H9 (cell line): ENCODE measurements at regions not wholly inside any gene's neighbourhood (a gene's known extent, or its start where the extent isn't known, plus 50 kb on each side); places are given as distances from the start of the nearest gene placed in this dataset.

Experiments used
- DNase-seq: peaks from one replicate; pipeline ENCODE4 v3.0.0-alpha.2; 2017
- H2AFZ ChIP-seq: one replicate; pipeline ENCODE4 v1.6.1; 2013; ENCODE audit warnings: mild to moderate bottlenecking, low read length, control low read depth, moderate library complexity
- H2AK5ac ChIP-seq: 2 replicates; pipeline ENCODE4 v1.6.1; 2013; ENCODE audit warnings: low read length, control low read depth, mixed read lengths; ENCODE audit not compliant: insufficient read length
- H2BK120ac ChIP-seq: one replicate; pipeline ENCODE4 v1.6.1; 2013; ENCODE audit warnings: low read depth, mild to moderate bottlenecking, low read length, control low read depth, inconsistent platforms; ENCODE audit not compliant: poor library complexity, severe bottlenecking
- H2BK12ac ChIP-seq: 2 replicates; pipeline ENCODE4 v1.6.1; 2013; ENCODE audit warnings: low read length, control low read depth, mixed read lengths, low read depth; ENCODE audit not compliant: insufficient read length
- H2BK15ac ChIP-seq: 2 replicates; pipeline ENCODE4 v1.6.1; 2013; ENCODE audit warnings: low read depth, low read length, control low read depth
- H2BK20ac ChIP-seq: one replicate; pipeline ENCODE4 v1.6.1; 2013; ENCODE audit warnings: low read depth, mild to moderate bottlenecking, low read length, control low read depth, inconsistent platforms; ENCODE audit not compliant: poor library complexity, severe bottlenecking
- H2BK5ac ChIP-seq: 2 replicates; pipeline ENCODE4 v1.6.1; 2013; ENCODE audit warnings: low read length, control low read depth, mixed read lengths; ENCODE audit not compliant: insufficient read length
- H3K14ac ChIP-seq: 2 replicates; pipeline ENCODE4 v1.6.1; 2013; ENCODE audit warnings: low read length, control low read depth; ENCODE audit not compliant: insufficient read depth
- H3K18ac ChIP-seq: 2 replicates; pipeline ENCODE4 v1.6.1; 2013; ENCODE audit warnings: low read depth, mild to moderate bottlenecking, mixed read lengths, low read length, control low read depth; ENCODE audit not compliant: insufficient read length
- H3K23ac ChIP-seq: 2 replicates; pipeline ENCODE4 v1.6.1; 2013; ENCODE audit warnings: low read length, control low read depth, mixed read lengths, low read depth; ENCODE audit not compliant: insufficient read length
- H3K23me2 ChIP-seq: 2 replicates; pipeline ENCODE4 v1.6.1; 2013; ENCODE audit warnings: low read depth, mild to moderate bottlenecking, mixed read lengths, low read length, control low read depth; ENCODE audit not compliant: insufficient read length, poor library complexity, severe bottlenecking
- H3K27ac ChIP-seq: 2 replicates; pipeline ENCODE4 v1.5.1; 2013; ENCODE audit warnings: low read length, control low read depth, mixed read lengths, low read depth; ENCODE audit not compliant: insufficient read length
- H3K27me3 ChIP-seq: 2 replicates; pipeline ENCODE4 v1.6.1; 2013; ENCODE audit warnings: low read length, control low read depth, inconsistent platforms; ENCODE audit not compliant: insufficient read depth
- H3K4ac ChIP-seq: 2 replicates; pipeline ENCODE4 v1.6.1; 2013; ENCODE audit warnings: low read depth, mild to moderate bottlenecking, control low read depth, inconsistent platforms, low read length, moderate library complexity
- H3K4me1 ChIP-seq: 2 replicates; pipeline ENCODE4 v1.6.1; 2013; ENCODE audit warnings: low read length, control low read depth, inconsistent platforms; ENCODE audit not compliant: insufficient read depth
- H3K4me2 ChIP-seq: 2 replicates; pipeline ENCODE4 v1.6.1; 2013; ENCODE audit warnings: low read length, control low read depth, mixed read lengths; ENCODE audit not compliant: insufficient read length, insufficient read depth
- H3K56ac ChIP-seq: 2 replicates; pipeline ENCODE4 v1.6.1; 2013; ENCODE audit warnings: low read depth, mild to moderate bottlenecking, mixed read lengths, low read length, control low read depth; ENCODE audit not compliant: insufficient read length
- H3K79me1 ChIP-seq: 2 replicates; pipeline ENCODE4 v1.6.1; 2013; ENCODE audit warnings: low read depth, mild to moderate bottlenecking, moderate library complexity, low read length, control low read depth, inconsistent platforms; ENCODE audit not compliant: insufficient read depth, poor library complexity, severe bottlenecking
- H3K79me2 ChIP-seq: 2 replicates; pipeline ENCODE4 v1.6.1; 2013; ENCODE audit warnings: low read length, control low read depth, inconsistent platforms; ENCODE audit not compliant: insufficient read depth
- H3K9ac ChIP-seq: 2 replicates; pipeline ENCODE4 v1.6.1; 2013; ENCODE audit warnings: low read length, control low read depth, mixed read lengths; ENCODE audit not compliant: insufficient read length; ENCODE audit errors: extremely low read depth
- H3K9me3 ChIP-seq: one replicate; pipeline ENCODE4 v1.6.1; 2013; ENCODE audit warnings: low read depth, low read length, inconsistent platforms; ENCODE audit not compliant: control insufficient read depth
- H3T11ph ChIP-seq: one replicate; pipeline ENCODE4 v1.6.1; 2013; ENCODE audit warnings: mild to moderate bottlenecking, low read length, control low read depth, inconsistent platforms
- H4K20me1 ChIP-seq: one replicate; pipeline ENCODE4 v1.6.1; 2013; ENCODE audit not compliant: control insufficient read depth, insufficient read length, insufficient read depth
- H4K5ac ChIP-seq: 2 replicates; pipeline ENCODE4 v1.6.1; 2013; ENCODE audit warnings: low read depth, mild to moderate bottlenecking, mixed read lengths, low read length, control low read depth; ENCODE audit not compliant: insufficient read length
- H4K8ac ChIP-seq: replicated peaks from 2 replicates; pipeline ENCODE4 v1.6.1; 2013; ENCODE audit warnings: low read length, control low read depth, mixed read lengths, low read depth; ENCODE audit not compliant: insufficient read length
- H4K91ac ChIP-seq: 2 replicates; pipeline ENCODE4 v1.6.1; 2013; ENCODE audit warnings: low read depth, mild to moderate bottlenecking, moderate library complexity, mixed read lengths, low read length, control low read depth; ENCODE audit not compliant: insufficient read length
- H3K27ac Mint-ChIP-seq, 3 experiments: 2 replicates in 2 of 3; 3 replicates in 1 of 3; pipeline ENCODE4 v1.8.0; 2020 to 2021; ENCODE audit warnings: mixed read lengths in 3 of 3, mild to moderate bottlenecking in 1 of 3, moderate library complexity in 1 of 3
- H3K27me3 Mint-ChIP-seq: 2 replicates; pipeline ENCODE4 v1.8.0; 2021; ENCODE audit warnings: low read depth, mild to moderate bottlenecking, moderate library complexity, mixed read lengths
- H3K36me3 Mint-ChIP-seq, 3 experiments: 2 replicates in 2 of 3; 3 replicates in 1 of 3; pipeline ENCODE4 v1.8.0; 2020 to 2021; ENCODE audit warnings: low read depth in 3 of 3, mixed read lengths in 3 of 3; ENCODE audit not compliant: insufficient read depth in 1 of 3
- H3K4me1 Mint-ChIP-seq, 2 experiments: 2 replicates each; pipeline ENCODE4 v1.8.0; 2020; ENCODE audit warnings: mixed read lengths in 2 of 2
- H3K4me3 Mint-ChIP-seq, 2 experiments: 2 replicates in 1 of 2; 3 replicates in 1 of 2; pipeline ENCODE4 v1.8.0; 2020 to 2021; ENCODE audit warnings: mild to moderate bottlenecking in 2 of 2, mixed read lengths in 2 of 2, moderate library complexity in 1 of 2
- H3K9me3 Mint-ChIP-seq, 2 experiments: 2 replicates in 1 of 2; 3 replicates in 1 of 2; pipeline ENCODE4 v1.8.0; 2020; ENCODE audit warnings: mild to moderate bottlenecking in 2 of 2, mixed read lengths in 2 of 2, moderate library complexity in 1 of 2
- WGBS: extraction: QIAGEN DNeasy Blood & Tissue Kit; methylation state at CpG from one replicate; pipeline ENCODE4 v1.1.7; 2013; ENCODE audit warnings: missing lambda C conversion rate, low lambda C conversion rate, mixed read lengths; ENCODE audit not compliant: insufficient read length; ENCODE audit errors: extremely low coverage; 5-methylcytosine and 5-hydroxymethylcytosine counted together
- TF ChIP-seq, protein P1 (sequence below): fragments of 200-600 bp; sonication (generic); conservative IDR thresholded peaks from 3 replicates; pipeline ENCODE4 v1.8.0; 2021; ENCODE audit warnings: antibody characterized with exemption, mild to moderate bottlenecking

DNA sequence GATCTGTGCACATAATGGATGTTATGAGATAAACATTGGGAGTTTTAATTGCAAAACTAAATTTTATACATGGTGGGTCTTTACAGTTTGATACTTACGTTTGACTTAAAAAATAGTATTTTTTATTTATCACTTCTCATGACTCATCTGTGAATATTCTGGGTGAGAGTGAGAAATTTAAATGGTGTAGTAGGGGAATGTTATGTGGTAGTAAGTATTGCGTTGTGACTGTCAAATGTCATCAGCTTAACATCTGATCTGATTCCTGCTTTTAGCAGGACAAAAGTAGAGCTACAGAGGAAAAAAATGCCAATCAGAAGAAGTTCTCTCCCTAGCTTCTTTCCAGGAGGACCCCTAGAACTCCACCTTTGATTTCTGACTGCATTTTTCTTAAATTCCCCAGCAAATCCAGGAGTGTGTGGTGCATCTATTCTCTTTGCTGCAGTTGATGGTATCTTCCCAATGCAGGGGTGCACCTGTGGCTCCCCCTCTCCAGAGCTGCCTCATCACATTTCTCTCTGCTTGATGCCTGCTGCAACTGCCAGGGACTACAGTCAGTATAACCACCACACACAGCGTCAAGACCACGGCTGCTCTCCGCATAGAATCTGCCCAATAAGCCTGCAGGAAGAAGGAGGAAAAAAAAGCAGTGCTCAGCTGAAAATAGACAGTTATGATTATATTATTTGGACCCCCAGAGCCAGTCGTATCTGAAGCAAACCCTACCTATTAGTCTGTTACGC, 151.3 kb upstream of the THUMPD2 start:
- no peak overlapping the region for H3K4me2 ChIP-seq
- TF ChIP-seq, protein P1, sequence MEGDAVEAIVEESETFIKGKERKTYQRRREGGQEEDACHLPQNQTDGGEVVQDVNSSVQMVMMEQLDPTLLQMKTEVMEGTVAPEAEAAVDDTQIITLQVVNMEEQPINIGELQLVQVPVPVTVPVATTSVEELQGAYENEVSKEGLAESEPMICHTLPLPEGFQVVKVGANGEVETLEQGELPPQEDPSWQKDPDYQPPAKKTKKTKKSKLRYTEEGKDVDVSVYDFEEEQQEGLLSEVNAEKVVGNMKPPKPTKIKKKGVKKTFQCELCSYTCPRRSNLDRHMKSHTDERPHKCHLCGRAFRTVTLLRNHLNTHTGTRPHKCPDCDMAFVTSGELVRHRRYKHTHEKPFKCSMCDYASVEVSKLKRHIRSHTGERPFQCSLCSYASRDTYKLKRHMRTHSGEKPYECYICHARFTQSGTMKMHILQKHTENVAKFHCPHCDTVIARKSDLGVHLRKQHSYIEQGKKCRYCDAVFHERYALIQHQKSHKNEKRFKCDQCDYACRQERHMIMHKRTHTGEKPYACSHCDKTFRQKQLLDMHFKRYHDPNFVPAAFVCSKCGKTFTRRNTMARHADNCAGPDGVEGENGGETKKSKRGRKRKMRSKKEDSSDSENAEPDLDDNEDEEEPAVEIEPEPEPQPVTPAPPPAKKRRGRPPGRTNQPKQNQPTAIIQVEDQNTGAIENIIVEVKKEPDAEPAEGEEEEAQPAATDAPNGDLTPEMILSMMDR = no peak
- H2BK20ac ChIP-seq = no peak overlapping the region
- no peak overlapping the region for H3K27ac ChIP-seq
- no peaks in the 10 kb centered on the region for H3K27me3 Mint-ChIP-seq
- no peak overlapping the region for H4K8ac ChIP-seq
- H3T11ph ChIP-seq = no peak overlapping the region
- H3K14ac ChIP-seq = no peak overlapping the region
- no peak overlapping the region for H4K5ac ChIP-seq
- H3K9me3 ChIP-seq = no peaks in the 10 kb centered on the region
- no peaks in the 10 kb centered on the region for H4K20me1 ChIP-seq
- no peaks in the 10 kb centered on the region for H3K79me1 ChIP-seq
- no peak overlapping the region for H3K18ac ChIP-seq
- H3K4me1 ChIP-seq = no peaks in the 10 kb centered on the region
- H3K4me3 Mint-ChIP-seq = no peak overlapping the region
- H4K91ac ChIP-seq = no peak overlapping the region
- no peak overlapping the region for H2BK120ac ChIP-seq
- 0 out of 4 replicates have a peak, but pooled peaks cover 0 to 4% of the 10 kb centered on the region in 2 experiments for H3K4me1 Mint-ChIP-seq
- no peak overlapping the region for H3K27ac Mint-ChIP-seq
- H2AK5ac ChIP-seq = no peak overlapping the region
- 100% methylated on average over 1 of the region's 7 CpGs for WGBS
- no peaks in the 10 kb centered on the region for H3K27me3 ChIP-seq
- no peak overlapping the region for H3K9ac ChIP-seq
- H3K23me2 ChIP-seq = no peaks in the 10 kb centered on the region
- no peaks in the 10 kb centered on the region for H3K9me3 Mint-ChIP-seq
- no peak for DNase-seq
- H3K23ac ChIP-seq = no peak overlapping the region
- no peak overlapping the region for H3K56ac ChIP-seq
- H3K79me2 ChIP-seq = no peaks in the 10 kb centered on the region
- H2BK12ac ChIP-seq = no peak overlapping the region
- H2BK15ac ChIP-seq = no peak overlapping the region
- H3K4ac ChIP-seq = no peak overlapping the region
- H2BK5ac ChIP-seq = no peak overlapping the region
- no peaks in the 10 kb centered on the region; a peak in 1 of 7 replicates for H3K36me3 Mint-ChIP-seq
- H2AFZ ChIP-seq = no peak overlapping the region
